A673 (cell line): ENCODE measurements at regions not wholly inside any gene's neighbourhood (a gene's known extent, or its start where the extent isn't known, plus 50 kb on each side); places are given as distances from the start of the nearest gene placed in this dataset.

ENCODE experiments used
- BruUV-seq: library from RNA; stranded (reverse); fragments of 400-500 nt; replicated peaks from 2 replicates; lab custom pipeline; 2021; lab: Mats Ljungman, UMichigan
- CTCF ChIA-PET: fragments of 300-600 bp; sonication (Branson Sonifier 250); formaldehyde crosslinking; loops from one replicate; lab custom pipeline; 2022; ENCODE audit warnings: antibody characterized with exemption; lab: Charles Lee
- POLR2A ChIA-PET: fragments of 300-600 bp; sonication (Branson Sonifier 250); formaldehyde crosslinking; loops from one replicate; lab custom pipeline; 2022; ENCODE audit warnings: antibody characterized with exemption; ENCODE audit not compliant: low non-redundant PET; lab: Charles Lee
- DNase-seq: peaks from one replicate; pipeline ENCODE4 v3.0.0-alpha.2; 2015; ENCODE audit warnings: low spot score
- H3K27ac ChIP-seq: fragments of 200-600 bp; sonication (generic); 2 replicates; pipeline ENCODE4 v1.5.1; 2016; ENCODE audit warnings: mixed run types, low read depth, mild to moderate bottlenecking, mixed read lengths, antibody characterized with exemption, low read length; ENCODE audit not compliant: poor library complexity, severe bottlenecking
- H3K27me3 ChIP-seq: fragments of 200-600 bp; sonication (generic); replicated peaks from 2 replicates; pipeline ENCODE4 v1.6.1; 2017; ENCODE audit warnings: mixed run types, low read depth, mild to moderate bottlenecking, mixed read lengths, antibody characterized with exemption, low read length; ENCODE audit not compliant: insufficient read depth, poor library complexity
- H3K36me3 ChIP-seq: fragments of 200-600 bp; sonication (generic); 2 replicates; pipeline ENCODE4 v1.6.1; 2016; ENCODE audit warnings: mixed run types, mild to moderate bottlenecking, mixed read lengths, antibody characterized with exemption, low read length; ENCODE audit not compliant: insufficient read depth, poor library complexity, severe bottlenecking
- H3K4me1 ChIP-seq: fragments of 200-600 bp; sonication (generic); 2 replicates; pipeline ENCODE4 v1.6.1; 2017; ENCODE audit warnings: mixed run types, mild to moderate bottlenecking, mixed read lengths, antibody characterized with exemption, low read length; ENCODE audit not compliant: insufficient read depth, poor library complexity, severe bottlenecking
- H3K4me3 ChIP-seq: fragments of 200-600 bp; sonication (generic); 2 replicates; pipeline ENCODE4 v1.5.1; 2016; ENCODE audit warnings: low read depth, mixed run types, mild to moderate bottlenecking, mixed read lengths, low read length; ENCODE audit not compliant: poor library complexity, severe bottlenecking
- H3K9me3 ChIP-seq: fragments of 200-600 bp; sonication (generic); 2 replicates; pipeline ENCODE4 v1.6.1; 2016; ENCODE audit warnings: mixed run types, low read depth, mild to moderate bottlenecking, mixed read lengths, antibody characterized with exemption, low read length; ENCODE audit not compliant: poor library complexity, severe bottlenecking
- EZH2 ChIP-seq: fragments of 200-600 bp; sonication (generic); IDR thresholded peaks from 2 replicates; pipeline ENCODE4 v1.6.1; 2017; ENCODE audit warnings: borderline replicate concordance, low read depth, mild to moderate bottlenecking, mixed read lengths, antibody characterized with exemption, low read length; ENCODE audit not compliant: poor library complexity, severe bottlenecking
- intact Hi-C: fragments of 100-400 bp; cut with micrococcal nuclease; formaldehyde crosslinking; loops from one replicate; pipeline ENCODE4 v1.10.0; 2022; ENCODE audit not compliant: unreplicated experiment
- TF ChIP-seq, protein P1 (sequence below): fragments of 300-800, 200-600 bp; sonication (generic); conservative IDR thresholded peaks from 2 replicates; pipeline ENCODE4 v1.5.1; 2017; ENCODE audit warnings: low read depth, mild to moderate bottlenecking, antibody characterized with exemption, low read length, moderate library complexity, mixed read lengths

DNA sequence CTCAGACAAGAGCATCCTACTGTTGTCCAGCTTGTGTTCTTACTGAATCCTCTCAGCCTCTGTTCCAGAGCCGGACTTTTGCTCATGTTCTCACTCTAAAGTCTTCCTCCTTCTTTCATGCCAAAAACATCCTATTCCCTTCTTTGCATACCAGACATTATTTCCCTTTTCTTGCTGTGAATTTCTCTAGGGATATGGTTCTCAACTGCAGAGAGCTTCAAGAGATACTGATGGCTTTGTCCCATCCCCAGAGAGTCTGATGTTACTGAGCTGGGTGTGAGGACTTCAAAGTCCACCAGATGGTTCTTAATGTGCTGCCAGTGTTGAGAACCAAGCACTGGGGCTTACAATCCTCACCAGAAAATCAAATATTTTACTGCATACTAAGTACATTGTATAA lies 98.6 kb upstream of the FER start:
- DNase-seq = no peak
- no peaks in the 10 kb centered on the region for H3K4me1 ChIP-seq
- no TSS peak for BruUV-seq
- no peak for TF ChIP-seq EZH2
- TF ChIP-seq, protein P1, sequence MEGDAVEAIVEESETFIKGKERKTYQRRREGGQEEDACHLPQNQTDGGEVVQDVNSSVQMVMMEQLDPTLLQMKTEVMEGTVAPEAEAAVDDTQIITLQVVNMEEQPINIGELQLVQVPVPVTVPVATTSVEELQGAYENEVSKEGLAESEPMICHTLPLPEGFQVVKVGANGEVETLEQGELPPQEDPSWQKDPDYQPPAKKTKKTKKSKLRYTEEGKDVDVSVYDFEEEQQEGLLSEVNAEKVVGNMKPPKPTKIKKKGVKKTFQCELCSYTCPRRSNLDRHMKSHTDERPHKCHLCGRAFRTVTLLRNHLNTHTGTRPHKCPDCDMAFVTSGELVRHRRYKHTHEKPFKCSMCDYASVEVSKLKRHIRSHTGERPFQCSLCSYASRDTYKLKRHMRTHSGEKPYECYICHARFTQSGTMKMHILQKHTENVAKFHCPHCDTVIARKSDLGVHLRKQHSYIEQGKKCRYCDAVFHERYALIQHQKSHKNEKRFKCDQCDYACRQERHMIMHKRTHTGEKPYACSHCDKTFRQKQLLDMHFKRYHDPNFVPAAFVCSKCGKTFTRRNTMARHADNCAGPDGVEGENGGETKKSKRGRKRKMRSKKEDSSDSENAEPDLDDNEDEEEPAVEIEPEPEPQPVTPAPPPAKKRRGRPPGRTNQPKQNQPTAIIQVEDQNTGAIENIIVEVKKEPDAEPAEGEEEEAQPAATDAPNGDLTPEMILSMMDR = no peak
- ChIA-PET POLR2A (no interaction called here), CTCF (no interaction called here)
- intact Hi-C loops = loop anchor here (10.0 kb wide), 1 partner anchor 1976 kb away; no protein-coding TSS in a partner anchor
- H3K27me3 ChIP-seq = no peaks in the 10 kb centered on the region
- H3K27ac ChIP-seq = no peak overlapping the region
- H3K9me3 ChIP-seq = peaks cover 3% of the 10 kb centered on the region
- H3K4me3 ChIP-seq = no peak overlapping the region
- H3K36me3 ChIP-seq = no peaks in the 10 kb centered on the region

DNA sequence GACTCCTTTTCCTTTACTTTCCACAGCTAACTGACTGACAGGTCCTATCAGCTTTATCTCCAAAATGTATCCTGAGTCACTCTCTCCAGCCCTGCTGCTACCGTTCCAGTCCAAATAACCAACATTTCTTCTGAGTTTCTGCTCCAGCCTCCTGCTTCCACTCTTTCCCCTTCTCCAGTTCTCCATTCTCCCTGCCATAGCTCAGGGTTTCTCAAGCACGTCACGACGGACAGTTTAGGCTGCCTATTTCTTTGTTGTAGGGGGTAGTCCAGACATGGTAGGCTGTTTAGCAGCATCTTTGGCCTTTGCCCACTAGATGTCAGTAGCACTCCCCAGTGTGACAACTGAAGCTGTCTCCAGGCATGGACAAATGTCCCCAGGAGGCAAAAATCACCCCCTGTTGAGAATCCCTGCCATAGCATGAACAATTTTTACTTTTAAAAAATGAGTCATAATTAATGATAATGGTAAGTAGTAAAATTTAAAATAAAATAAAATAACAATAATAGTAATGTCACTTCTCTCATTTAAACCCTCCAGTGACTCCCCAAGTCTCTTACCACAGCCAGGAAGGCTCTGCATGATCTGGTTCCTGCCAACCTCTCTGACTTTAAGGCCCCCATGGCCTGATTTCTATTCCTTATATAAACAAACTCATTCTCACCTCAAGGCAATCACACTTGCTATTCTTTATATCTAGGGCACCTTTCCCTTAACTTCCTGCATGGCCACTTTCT lies 105.4 kb upstream of the FER start:
- POLR2A ChIA-PET = interaction anchor here (0.5 kb wide), 1 partner anchor 1048 kb away, joined by 4 read pairs; the partner anchor contains the start of gene MAN2A1
- CTCF ChIA-PET = interaction anchor here (0.5 to 1.1 kb wide), 5 partner anchors 9 to 1985 kb away, joined by 3 to 4 read pairs (median 3); no protein-coding TSS in a partner anchor
- H3K4me3 ChIP-seq = no peak overlapping the region

DNA sequence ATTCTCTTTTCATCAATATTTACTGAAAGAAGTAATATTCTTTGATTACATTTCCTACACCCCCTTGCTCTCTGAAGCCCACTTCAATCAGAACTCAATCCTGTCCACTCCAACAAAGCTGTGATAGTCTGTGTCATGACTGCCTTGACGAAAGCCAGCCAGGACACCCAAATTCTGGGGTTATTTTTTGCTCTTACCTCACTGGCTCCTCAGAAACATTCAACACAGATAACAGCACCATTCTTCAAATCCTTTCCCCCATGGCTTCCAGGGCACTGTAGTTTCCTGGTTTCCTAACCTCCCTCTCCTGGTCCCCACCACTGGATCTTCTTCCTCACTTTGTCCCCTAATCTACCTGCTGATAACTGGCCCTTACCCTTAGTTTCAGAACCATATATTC lies 106.1 kb upstream of the FER start:
- Histone ChIP-seq H3K9me3 (no peaks in the 10 kb centered on the region), H3K36me3 (no peaks in the 10 kb centered on the region), H3K4me3 (no peak overlapping the region), H3K27ac (peak overlapping the region; percentile 51), H3K4me1 (peaks cover 26% of the 10 kb centered on the region), H3K27me3 (no peaks in the 10 kb centered on the region)
- ChIA-PET CTCF (interaction anchor here (0.5 to 1.1 kb wide), 3 partner anchors 9 to 969 kb away, joined by 3 to 4 read pairs (median 3); no protein-coding TSS in a partner anchor), POLR2A (interaction anchor here (0.5 kb wide), 1 partner anchor 1048 kb away, joined by 4 read pairs; the partner anchor contains the start of gene MAN2A1)
- TF ChIP-seq, protein P1 = no peak
- no peak for TF ChIP-seq EZH2
- intact Hi-C loops = loop anchor here (5.0 to 10.0 kb wide), 3 partner anchors 971 to 1983 kb away; partner anchors contain the start of gene MAN2A1
- BruUV-seq = no TSS peak
- DNase-seq = no peak

More for the DNA sequence above, 105.4 kb upstream of the FER start:
- H3K36me3 ChIP-seq = no peaks in the 10 kb centered on the region
- intact Hi-C loops = loop anchor here (2.0 to 10.0 kb wide), 4 partner anchors 836 to 1982 kb away; partner anchors contain the start of gene MAN2A1
- BruUV-seq = no TSS peak
- H3K9me3 ChIP-seq = no peaks in the 10 kb centered on the region
- no peaks in the 10 kb centered on the region for H3K27me3 ChIP-seq
- H3K4me1 ChIP-seq = peaks cover 26% of the 10 kb centered on the region
- TF ChIP-seq, protein P1 = peak; percentile 92
- no peak for TF ChIP-seq EZH2
- peak; percentile 92 for DNase-seq
- H3K27ac ChIP-seq = peak overlapping the region; percentile 43
